CD4-positive, alpha-beta T cell treated with Interleukin-1 beta for 1 hour (primary cell): ENCODE measurements at regions not wholly inside any gene's neighbourhood (a gene's known extent, or its start where the extent isn't known, plus 50 kb on each side); places are given as distances from the start of the nearest gene placed in this dataset.

Source experiments
- DNase-seq, 2 donors: peaks; one replicate each; pipeline ENCODE4 v3.0.0-alpha.2; 2020 to 2022

- DNase-seq: no peak
Measured at GRCh38 chr13:53520132-53520531, 491.5 kb downstream of the OLFM4 start.

DNA sequence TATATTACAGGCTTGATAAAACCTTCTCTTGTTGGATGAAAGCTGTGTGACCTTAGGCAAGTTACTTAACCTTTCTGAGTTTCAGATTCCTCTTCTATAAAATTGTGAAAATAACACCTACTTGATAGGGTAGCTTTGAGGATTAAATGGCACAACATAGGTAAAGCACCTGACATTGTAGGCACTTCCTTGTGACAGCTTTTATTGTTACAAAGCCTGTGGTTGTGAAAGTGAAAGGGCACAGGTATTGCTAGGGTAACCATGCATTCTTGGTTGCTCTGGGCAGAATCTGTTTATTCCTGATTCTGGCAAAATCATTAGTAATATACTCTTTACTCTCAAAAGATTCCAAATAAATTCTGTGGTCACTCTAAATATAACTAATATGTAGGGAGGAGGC lies 493.4 kb downstream of the OLFM4 start:
- DNase-seq: no peak

DNA sequence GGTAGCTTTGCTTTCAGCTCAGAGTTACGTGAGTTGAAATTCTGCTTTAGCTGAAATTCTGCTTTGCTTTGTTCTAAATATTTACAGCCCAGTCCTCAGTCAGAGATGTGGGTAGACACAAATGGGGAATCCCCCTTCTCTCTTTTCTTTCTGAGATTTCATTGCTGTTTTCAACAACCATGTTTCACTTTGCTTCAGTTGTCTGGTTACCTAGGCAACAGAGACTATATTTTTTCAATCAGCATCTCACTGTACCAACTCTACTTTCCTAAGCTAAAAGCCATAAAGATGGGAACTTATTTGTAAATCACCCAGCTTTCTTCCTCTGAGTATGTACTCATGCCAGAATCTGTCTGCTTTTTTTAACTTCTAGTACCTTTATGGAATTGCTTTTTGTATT lies 509.0 kb downstream of the OLFM4 start:
- no peak for DNase-seq

GRCh38 chr13:53545340-53545941 lies 516.8 kb downstream of the OLFM4 start:
- no peak for DNase-seq

DNA sequence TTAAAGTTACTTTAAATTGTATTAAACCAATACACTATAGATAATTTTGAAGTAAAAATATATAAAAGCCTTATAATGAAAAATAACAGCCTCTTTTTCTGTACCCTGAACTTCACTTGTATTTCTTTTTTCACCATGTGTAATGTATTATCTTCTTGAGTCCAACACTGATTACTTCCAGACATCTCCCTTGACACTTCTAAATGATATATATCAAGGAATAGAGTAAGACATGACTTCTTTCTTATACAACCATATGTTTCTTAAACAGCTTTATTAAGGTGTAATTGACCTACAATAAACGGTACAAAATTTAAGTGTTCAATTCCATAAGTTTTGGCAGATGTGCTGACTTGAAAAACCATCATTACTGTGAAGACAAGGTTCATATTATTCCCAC lies 531.9 kb downstream of the OLFM4 start:
- DNase-seq: no peak

- DNase-seq: no peak
Measured at GRCh38 chr13:53562419-53562818, 533.8 kb downstream of the OLFM4 start.

- no peak for DNase-seq
Measured at GRCh38 chr13:53568491-53568890, 539.9 kb downstream of the OLFM4 start.

DNA sequence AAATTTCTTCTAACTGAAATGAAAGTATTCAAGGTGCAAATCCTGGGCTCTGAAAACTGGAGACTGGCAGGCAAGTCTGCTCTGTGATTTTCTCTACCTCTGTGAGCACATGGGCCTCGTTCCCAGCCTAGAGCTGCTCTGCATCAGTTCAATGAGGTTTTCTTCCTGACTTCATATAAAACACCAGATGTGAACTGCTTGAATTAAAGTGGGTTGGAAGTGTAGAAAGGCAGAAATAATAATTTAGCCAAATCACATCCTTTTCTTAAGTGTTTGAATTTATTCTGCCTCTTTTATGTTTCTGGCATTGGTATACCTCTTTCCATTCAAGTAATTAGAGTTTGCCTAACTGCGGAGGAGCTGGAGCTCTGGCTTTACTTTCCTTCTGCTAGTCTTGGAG lies 540.8 kb downstream of the OLFM4 start:
- no peak for DNase-seq

DNA sequence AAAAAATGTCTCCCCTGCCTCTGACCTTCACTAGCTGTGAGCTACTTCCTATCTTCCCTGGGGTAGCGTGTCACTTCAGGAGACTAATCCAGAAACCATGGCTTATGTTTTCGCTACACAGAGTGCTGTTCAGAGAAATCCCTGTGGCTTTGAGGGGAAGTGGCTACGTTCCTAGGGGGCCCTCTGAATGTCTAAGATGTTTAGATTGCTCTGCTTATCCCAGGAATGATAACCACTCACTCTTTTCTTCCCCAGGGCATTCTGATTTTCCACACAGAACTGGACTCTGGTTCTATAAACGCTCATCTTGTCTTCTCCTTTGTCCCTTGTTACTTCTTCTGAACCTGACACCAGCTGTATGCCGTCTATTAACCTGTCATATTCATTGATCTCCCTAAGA lies 572.5 kb downstream of the OLFM4 start:
- DNase-seq: no peak

DNA sequence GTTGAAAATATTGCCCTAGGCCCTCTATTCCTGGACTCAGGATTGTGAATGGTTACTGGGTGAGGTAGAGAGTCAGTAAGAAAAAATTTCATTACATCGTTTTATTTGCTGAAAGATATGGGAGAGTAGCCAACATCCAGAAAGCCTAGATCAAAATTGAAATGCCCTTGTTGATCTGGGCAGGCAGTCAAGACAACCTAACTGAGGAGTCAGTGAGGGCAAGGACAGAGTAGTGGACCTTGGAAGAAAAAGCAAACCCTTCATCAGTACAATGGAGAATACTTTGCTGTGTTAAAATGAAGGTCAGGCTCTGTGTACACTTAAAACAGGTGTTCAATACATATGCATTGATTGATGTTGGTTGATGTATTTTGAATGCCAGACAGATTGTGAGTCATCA lies 576.7 kb downstream of the OLFM4 start:
- DNase-seq: no peak

GRCh38 chr13:53612200-53612599 lies 583.6 kb downstream of the OLFM4 start:
- DNase-seq: no peak

DNA sequence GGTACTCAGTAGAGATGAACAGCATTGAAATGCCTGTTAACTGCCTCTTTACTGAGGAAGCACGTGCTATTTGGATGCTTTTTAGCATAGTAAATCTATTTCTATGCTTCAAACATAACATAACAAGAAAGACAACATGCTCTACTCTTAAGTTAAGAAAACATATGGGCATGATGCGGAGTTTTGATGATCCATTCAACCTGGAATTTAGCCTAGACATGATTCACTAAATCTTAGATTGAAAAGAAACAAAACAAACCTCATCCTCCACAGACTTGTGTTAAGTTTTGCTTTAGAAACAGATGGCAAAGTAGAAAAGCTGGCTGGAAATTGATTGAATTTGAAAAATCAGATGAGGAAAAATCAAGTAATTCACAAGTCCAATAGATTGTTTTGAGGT lies 593.8 kb downstream of the OLFM4 start:
- no peak for DNase-seq

DNA sequence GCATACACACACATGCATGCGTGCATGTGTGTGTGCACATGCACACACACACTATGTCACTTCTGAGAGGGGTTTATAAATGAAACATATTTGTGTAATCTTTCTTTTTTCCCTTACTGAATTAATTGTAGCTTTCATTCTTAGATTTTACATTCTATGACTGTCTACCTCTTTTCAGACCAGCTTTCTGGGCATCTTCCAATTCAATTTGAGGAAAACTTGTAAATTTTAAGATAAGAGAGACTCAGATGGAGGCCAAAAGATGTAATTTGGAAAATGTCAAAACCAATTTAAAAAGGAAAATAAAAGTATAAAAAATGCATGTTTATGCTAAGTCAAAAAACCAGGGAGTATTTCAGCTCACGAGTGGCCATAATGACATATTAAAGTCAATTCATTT lies 594.5 kb downstream of the OLFM4 start:
- DNase-seq: no peak

DNA sequence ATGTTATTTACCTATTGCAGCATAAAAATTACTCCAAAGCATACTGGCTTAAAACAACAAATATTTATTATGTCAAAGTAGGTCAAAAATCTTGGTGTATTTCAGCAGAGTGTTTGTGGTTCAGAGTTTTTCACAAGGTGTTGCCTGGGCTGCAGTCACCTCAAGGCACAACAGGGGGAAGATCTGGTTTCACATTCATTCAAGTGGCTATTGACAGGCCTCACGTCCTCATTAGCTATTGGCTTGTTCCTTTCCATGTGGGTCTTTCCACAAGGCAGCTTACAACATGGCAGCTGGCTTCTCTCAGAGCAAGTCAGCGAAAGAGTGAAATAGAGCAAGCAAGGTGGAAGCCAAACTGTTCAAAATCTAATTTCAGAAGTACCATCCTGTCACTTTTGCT lies 602.9 kb downstream of the OLFM4 start:
- no peak for DNase-seq

GRCh38 chr13:53638040-53638439 lies 609.4 kb downstream of the OLFM4 start:
- DNase-seq: no peak

GRCh38 chr13:53642306-53642705 lies 613.7 kb downstream of the OLFM4 start:
- DNase-seq: no peak

- DNase-seq: no peak
Measured at GRCh38 chr13:53648673-53649072, 620.1 kb downstream of the OLFM4 start.

DNA sequence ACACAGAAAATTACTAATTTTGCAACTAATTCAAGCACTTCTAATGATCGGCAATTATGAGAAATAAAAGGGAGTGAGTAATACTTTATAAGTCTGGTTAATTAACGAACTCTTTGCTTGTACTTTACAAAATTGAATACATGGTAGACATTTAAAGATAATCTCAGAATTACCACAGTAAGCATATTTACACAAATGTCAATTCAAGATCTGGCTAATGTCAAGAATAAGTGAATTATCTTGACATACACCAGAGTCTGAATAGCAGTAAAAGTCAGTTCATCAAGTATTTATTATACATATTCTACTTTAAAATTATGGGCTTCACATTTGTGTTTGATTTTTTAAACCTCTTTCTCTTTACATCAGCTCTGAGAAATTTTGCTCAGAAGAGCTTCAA lies 643.4 kb downstream of the OLFM4 start:
- no peak for DNase-seq

DNA sequence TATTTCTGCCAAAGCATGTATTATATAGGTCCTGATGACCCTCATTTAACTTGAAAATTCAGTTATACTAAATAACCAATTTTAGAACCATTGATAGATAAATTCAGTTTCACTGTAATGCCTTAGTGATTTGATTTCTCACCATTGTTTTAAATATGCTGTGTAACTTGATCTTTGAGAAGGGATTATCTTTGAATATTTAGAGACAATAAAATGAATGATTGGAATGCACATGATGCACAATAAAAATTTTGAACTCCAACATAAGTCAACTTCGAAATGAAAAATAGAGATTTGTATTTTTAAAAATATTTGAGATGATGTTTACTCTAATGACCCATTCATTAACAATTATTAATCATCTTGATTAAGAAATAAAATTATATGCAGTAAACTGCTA lies 654.5 kb downstream of the OLFM4 start:
- DNase-seq: no peak

DNA sequence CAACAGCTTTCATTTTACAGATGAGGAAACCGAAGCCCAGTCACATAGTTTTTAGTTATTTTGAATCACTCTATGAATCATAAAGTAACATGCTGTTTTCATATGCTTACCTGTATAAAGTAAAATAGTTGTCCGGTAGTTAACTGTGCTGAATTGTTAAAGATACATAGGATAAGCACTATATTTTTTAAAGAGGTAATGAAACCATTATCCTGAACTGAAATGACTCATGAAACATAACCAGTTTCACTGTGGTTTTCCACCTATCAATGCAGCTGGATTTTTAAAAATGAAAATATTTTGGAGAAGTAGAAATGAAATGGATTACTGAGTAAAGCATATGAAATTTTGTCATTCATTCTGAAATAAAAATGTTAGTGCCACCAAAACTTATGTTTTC lies 655.0 kb downstream of the OLFM4 start:
- no peak for DNase-seq

- DNase-seq: no peak
Measured at GRCh38 chr13:53691417-53691816, 662.8 kb downstream of the OLFM4 start.

DNA sequence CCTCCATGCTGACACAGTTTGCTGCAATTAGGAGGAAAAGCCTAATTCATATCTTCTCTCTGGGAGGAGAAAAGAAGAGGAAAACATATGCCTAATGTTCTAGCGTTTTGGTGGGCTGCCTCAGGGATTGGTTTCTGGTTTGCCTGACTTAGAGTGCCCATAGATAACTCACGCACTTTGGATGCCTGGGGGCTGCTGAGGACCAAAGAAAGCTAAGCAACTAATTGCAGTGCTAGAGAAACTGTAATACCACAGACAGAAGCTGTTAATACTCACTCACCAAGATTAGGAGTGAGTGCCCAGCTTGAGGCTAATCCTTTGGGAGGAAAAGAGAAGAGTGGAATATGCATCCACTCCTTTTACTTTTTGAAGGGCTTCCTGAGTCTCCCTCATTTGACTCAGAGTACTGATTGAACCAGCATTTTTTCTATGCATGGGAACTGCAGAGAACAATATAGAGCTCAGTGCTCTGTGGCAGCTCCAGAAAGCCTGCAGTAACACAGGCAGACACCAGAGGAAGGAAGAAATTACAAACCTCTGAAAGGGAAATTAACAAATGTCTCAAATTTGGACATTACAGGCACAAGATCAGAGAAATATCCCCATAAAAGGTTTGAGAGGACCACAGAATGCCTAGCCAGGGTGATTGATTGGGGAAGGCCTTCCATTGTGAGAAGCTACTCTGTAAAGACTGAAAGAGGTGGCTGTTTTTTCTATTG lies 666.4 kb downstream of the OLFM4 start:
- DNase-seq: no peak

- DNase-seq: no peak
Measured at GRCh38 chr13:53703371-53704080, 674.9 kb downstream of the OLFM4 start.

GRCh38 chr13:53719281-53719680 lies 690.7 kb downstream of the OLFM4 start:
- DNase-seq: no peak
